H9 (cell line): ENCODE measurements at regions not wholly inside any gene's neighbourhood (a gene's known extent, or its start where the extent isn't known, plus 50 kb on each side); places are given as distances from the start of the nearest gene placed in this dataset.

ENCODE experiments used
- DNase-seq: peaks from one replicate; pipeline ENCODE4 v3.0.0-alpha.2; 2017
- H2AFZ ChIP-seq: one replicate; pipeline ENCODE4 v1.6.1; 2013; ENCODE audit warnings: mild to moderate bottlenecking, low read length, control low read depth, moderate library complexity
- H2AK5ac ChIP-seq: 2 replicates; pipeline ENCODE4 v1.6.1; 2013; ENCODE audit warnings: low read length, control low read depth, mixed read lengths; ENCODE audit not compliant: insufficient read length
- H2BK120ac ChIP-seq: one replicate; pipeline ENCODE4 v1.6.1; 2013; ENCODE audit warnings: low read depth, mild to moderate bottlenecking, low read length, control low read depth, inconsistent platforms; ENCODE audit not compliant: poor library complexity, severe bottlenecking
- H2BK12ac ChIP-seq: 2 replicates; pipeline ENCODE4 v1.6.1; 2013; ENCODE audit warnings: low read length, control low read depth, mixed read lengths, low read depth; ENCODE audit not compliant: insufficient read length
- H2BK15ac ChIP-seq: 2 replicates; pipeline ENCODE4 v1.6.1; 2013; ENCODE audit warnings: low read depth, low read length, control low read depth
- H2BK20ac ChIP-seq: one replicate; pipeline ENCODE4 v1.6.1; 2013; ENCODE audit warnings: low read depth, mild to moderate bottlenecking, low read length, control low read depth, inconsistent platforms; ENCODE audit not compliant: poor library complexity, severe bottlenecking
- H2BK5ac ChIP-seq: 2 replicates; pipeline ENCODE4 v1.6.1; 2013; ENCODE audit warnings: low read length, control low read depth, mixed read lengths; ENCODE audit not compliant: insufficient read length
- H3K14ac ChIP-seq: 2 replicates; pipeline ENCODE4 v1.6.1; 2013; ENCODE audit warnings: low read length, control low read depth; ENCODE audit not compliant: insufficient read depth
- H3K18ac ChIP-seq: 2 replicates; pipeline ENCODE4 v1.6.1; 2013; ENCODE audit warnings: low read depth, mild to moderate bottlenecking, mixed read lengths, low read length, control low read depth; ENCODE audit not compliant: insufficient read length
- H3K23ac ChIP-seq: 2 replicates; pipeline ENCODE4 v1.6.1; 2013; ENCODE audit warnings: low read length, control low read depth, mixed read lengths, low read depth; ENCODE audit not compliant: insufficient read length
- H3K23me2 ChIP-seq: 2 replicates; pipeline ENCODE4 v1.6.1; 2013; ENCODE audit warnings: low read depth, mild to moderate bottlenecking, mixed read lengths, low read length, control low read depth; ENCODE audit not compliant: insufficient read length, poor library complexity, severe bottlenecking
- H3K27ac ChIP-seq: 2 replicates; pipeline ENCODE4 v1.5.1; 2013; ENCODE audit warnings: low read length, control low read depth, mixed read lengths, low read depth; ENCODE audit not compliant: insufficient read length
- H3K27me3 ChIP-seq: 2 replicates; pipeline ENCODE4 v1.6.1; 2013; ENCODE audit warnings: low read length, control low read depth, inconsistent platforms; ENCODE audit not compliant: insufficient read depth
- H3K4ac ChIP-seq: 2 replicates; pipeline ENCODE4 v1.6.1; 2013; ENCODE audit warnings: low read depth, mild to moderate bottlenecking, control low read depth, inconsistent platforms, low read length, moderate library complexity
- H3K4me1 ChIP-seq: 2 replicates; pipeline ENCODE4 v1.6.1; 2013; ENCODE audit warnings: low read length, control low read depth, inconsistent platforms; ENCODE audit not compliant: insufficient read depth
- H3K4me2 ChIP-seq: 2 replicates; pipeline ENCODE4 v1.6.1; 2013; ENCODE audit warnings: low read length, control low read depth, mixed read lengths; ENCODE audit not compliant: insufficient read length, insufficient read depth
- H3K56ac ChIP-seq: 2 replicates; pipeline ENCODE4 v1.6.1; 2013; ENCODE audit warnings: low read depth, mild to moderate bottlenecking, mixed read lengths, low read length, control low read depth; ENCODE audit not compliant: insufficient read length
- H3K79me1 ChIP-seq: 2 replicates; pipeline ENCODE4 v1.6.1; 2013; ENCODE audit warnings: low read depth, mild to moderate bottlenecking, moderate library complexity, low read length, control low read depth, inconsistent platforms; ENCODE audit not compliant: insufficient read depth, poor library complexity, severe bottlenecking
- H3K79me2 ChIP-seq: 2 replicates; pipeline ENCODE4 v1.6.1; 2013; ENCODE audit warnings: low read length, control low read depth, inconsistent platforms; ENCODE audit not compliant: insufficient read depth
- H3K9ac ChIP-seq: 2 replicates; pipeline ENCODE4 v1.6.1; 2013; ENCODE audit warnings: low read length, control low read depth, mixed read lengths; ENCODE audit not compliant: insufficient read length; ENCODE audit errors: extremely low read depth
- H3K9me3 ChIP-seq: one replicate; pipeline ENCODE4 v1.6.1; 2013; ENCODE audit warnings: low read depth, low read length, inconsistent platforms; ENCODE audit not compliant: control insufficient read depth
- H3T11ph ChIP-seq: one replicate; pipeline ENCODE4 v1.6.1; 2013; ENCODE audit warnings: mild to moderate bottlenecking, low read length, control low read depth, inconsistent platforms
- H4K20me1 ChIP-seq: one replicate; pipeline ENCODE4 v1.6.1; 2013; ENCODE audit not compliant: control insufficient read depth, insufficient read length, insufficient read depth
- H4K5ac ChIP-seq: 2 replicates; pipeline ENCODE4 v1.6.1; 2013; ENCODE audit warnings: low read depth, mild to moderate bottlenecking, mixed read lengths, low read length, control low read depth; ENCODE audit not compliant: insufficient read length
- H4K8ac ChIP-seq: replicated peaks from 2 replicates; pipeline ENCODE4 v1.6.1; 2013; ENCODE audit warnings: low read length, control low read depth, mixed read lengths, low read depth; ENCODE audit not compliant: insufficient read length
- H4K91ac ChIP-seq: 2 replicates; pipeline ENCODE4 v1.6.1; 2013; ENCODE audit warnings: low read depth, mild to moderate bottlenecking, moderate library complexity, mixed read lengths, low read length, control low read depth; ENCODE audit not compliant: insufficient read length
- H3K27ac Mint-ChIP-seq, 3 experiments: 2 replicates in 2 of 3; 3 replicates in 1 of 3; pipeline ENCODE4 v1.8.0; 2020 to 2021; ENCODE audit warnings: mixed read lengths in 3 of 3, mild to moderate bottlenecking in 1 of 3, moderate library complexity in 1 of 3
- H3K27me3 Mint-ChIP-seq: 2 replicates; pipeline ENCODE4 v1.8.0; 2021; ENCODE audit warnings: low read depth, mild to moderate bottlenecking, moderate library complexity, mixed read lengths
- H3K36me3 Mint-ChIP-seq, 3 experiments: 2 replicates in 2 of 3; 3 replicates in 1 of 3; pipeline ENCODE4 v1.8.0; 2020 to 2021; ENCODE audit warnings: low read depth in 3 of 3, mixed read lengths in 3 of 3; ENCODE audit not compliant: insufficient read depth in 1 of 3
- H3K4me1 Mint-ChIP-seq, 2 experiments: 2 replicates each; pipeline ENCODE4 v1.8.0; 2020; ENCODE audit warnings: mixed read lengths in 2 of 2
- H3K4me3 Mint-ChIP-seq, 2 experiments: 2 replicates in 1 of 2; 3 replicates in 1 of 2; pipeline ENCODE4 v1.8.0; 2020 to 2021; ENCODE audit warnings: mild to moderate bottlenecking in 2 of 2, mixed read lengths in 2 of 2, moderate library complexity in 1 of 2
- H3K9me3 Mint-ChIP-seq, 2 experiments: 2 replicates in 1 of 2; 3 replicates in 1 of 2; pipeline ENCODE4 v1.8.0; 2020; ENCODE audit warnings: mild to moderate bottlenecking in 2 of 2, mixed read lengths in 2 of 2, moderate library complexity in 1 of 2
- WGBS: extraction: QIAGEN DNeasy Blood & Tissue Kit; methylation state at CpG from one replicate; pipeline ENCODE4 v1.1.7; 2013; ENCODE audit warnings: missing lambda C conversion rate, low lambda C conversion rate, mixed read lengths; ENCODE audit not compliant: insufficient read length; ENCODE audit errors: extremely low coverage; 5-methylcytosine and 5-hydroxymethylcytosine counted together
- TF ChIP-seq, protein P1 (sequence below): fragments of 200-600 bp; sonication (generic); conservative IDR thresholded peaks from 3 replicates; pipeline ENCODE4 v1.8.0; 2021; ENCODE audit warnings: antibody characterized with exemption, mild to moderate bottlenecking

DNA sequence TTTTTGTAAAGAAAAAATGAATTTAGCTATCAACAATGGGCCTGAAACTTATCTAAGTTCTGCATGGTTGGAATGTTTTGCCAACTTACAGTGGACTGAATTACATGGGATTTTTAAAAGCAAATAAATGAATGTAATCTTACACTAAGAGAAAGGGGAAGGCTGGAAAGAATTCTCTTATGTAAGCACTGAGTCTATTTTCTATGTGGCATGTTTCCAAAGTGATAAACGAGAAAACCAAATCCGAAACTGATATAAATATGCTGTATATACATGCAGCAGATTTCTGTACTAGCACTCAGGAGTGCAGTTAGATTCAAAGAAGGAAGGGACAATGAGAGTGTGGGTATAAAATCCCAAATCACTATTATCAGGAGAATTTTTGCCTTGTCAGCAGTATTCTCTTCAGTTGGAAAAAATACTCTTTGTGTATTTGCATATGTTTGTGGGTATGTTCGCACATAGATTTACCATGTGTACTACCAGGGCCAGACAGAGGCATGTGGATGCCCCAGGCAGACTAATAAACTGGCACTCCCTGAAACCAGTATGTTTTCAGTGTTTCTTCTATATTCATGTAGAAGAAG is 334.3 kb upstream of the SEMA3D start:
- H3K23ac ChIP-seq, result no peak overlapping the region
- no peaks in the 10 kb centered on the region for H3K79me2 ChIP-seq
- H4K5ac ChIP-seq, result no peak overlapping the region
- H3K14ac ChIP-seq, result no peak overlapping the region
- H3K4me2 ChIP-seq, result no peak overlapping the region
- no peak overlapping the region for H2BK15ac ChIP-seq
- H3K18ac ChIP-seq, result no peak overlapping the region
- H3K4me1 Mint-ChIP-seq, result peaks cover 2 to 4% of the 10 kb centered on the region in 2 experiments; a peak in 1 of 4 replicates
- H4K8ac ChIP-seq, result no peak overlapping the region
- H3K9me3 ChIP-seq, result no peaks in the 10 kb centered on the region
- no peaks in the 10 kb centered on the region for H3K79me1 ChIP-seq
- H2BK20ac ChIP-seq, result no peak overlapping the region
- H4K91ac ChIP-seq, result no peak overlapping the region
- no peak overlapping the region for H3K4ac ChIP-seq
- H3K9me3 Mint-ChIP-seq, result no peaks in the 10 kb centered on the region
- H3K56ac ChIP-seq, result no peak overlapping the region
- no peak for DNase-seq
- H2BK120ac ChIP-seq, result no peak overlapping the region
- no peak overlapping the region for H3T11ph ChIP-seq
- H3K36me3 Mint-ChIP-seq, result no peaks in the 10 kb centered on the region
- H3K9ac ChIP-seq, result no peak overlapping the region
- H2BK12ac ChIP-seq, result no peak overlapping the region
- H3K27me3 ChIP-seq, result no peaks in the 10 kb centered on the region
- H2AFZ ChIP-seq, result no peak overlapping the region
- no peak overlapping the region for H2BK5ac ChIP-seq
- WGBS, result no CpG with 5 or more reads among the region's 3 CpGs
- no peaks in the 10 kb centered on the region for H4K20me1 ChIP-seq
- TF ChIP-seq, protein P1, sequence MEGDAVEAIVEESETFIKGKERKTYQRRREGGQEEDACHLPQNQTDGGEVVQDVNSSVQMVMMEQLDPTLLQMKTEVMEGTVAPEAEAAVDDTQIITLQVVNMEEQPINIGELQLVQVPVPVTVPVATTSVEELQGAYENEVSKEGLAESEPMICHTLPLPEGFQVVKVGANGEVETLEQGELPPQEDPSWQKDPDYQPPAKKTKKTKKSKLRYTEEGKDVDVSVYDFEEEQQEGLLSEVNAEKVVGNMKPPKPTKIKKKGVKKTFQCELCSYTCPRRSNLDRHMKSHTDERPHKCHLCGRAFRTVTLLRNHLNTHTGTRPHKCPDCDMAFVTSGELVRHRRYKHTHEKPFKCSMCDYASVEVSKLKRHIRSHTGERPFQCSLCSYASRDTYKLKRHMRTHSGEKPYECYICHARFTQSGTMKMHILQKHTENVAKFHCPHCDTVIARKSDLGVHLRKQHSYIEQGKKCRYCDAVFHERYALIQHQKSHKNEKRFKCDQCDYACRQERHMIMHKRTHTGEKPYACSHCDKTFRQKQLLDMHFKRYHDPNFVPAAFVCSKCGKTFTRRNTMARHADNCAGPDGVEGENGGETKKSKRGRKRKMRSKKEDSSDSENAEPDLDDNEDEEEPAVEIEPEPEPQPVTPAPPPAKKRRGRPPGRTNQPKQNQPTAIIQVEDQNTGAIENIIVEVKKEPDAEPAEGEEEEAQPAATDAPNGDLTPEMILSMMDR, result no peak
- H3K4me1 ChIP-seq, result no peaks in the 10 kb centered on the region
- no peaks in the 10 kb centered on the region for H3K23me2 ChIP-seq
- no peak overlapping the region for H3K4me3 Mint-ChIP-seq
- no peaks in the 10 kb centered on the region for H3K27me3 Mint-ChIP-seq
- no peak overlapping the region for H2AK5ac ChIP-seq
- no peak overlapping the region for H3K27ac ChIP-seq
- H3K27ac Mint-ChIP-seq, result no peak overlapping the region
